HG02938 (cell line): ENCODE measurements at regions not wholly inside any gene's neighbourhood (a gene's known extent, or its start where the extent isn't known, plus 50 kb on each side); places are given as distances from the start of the nearest gene placed in this dataset.
"Not testable (repeated sequence)": the region's sequence is repeated elsewhere in the genome, so short reads cannot be mapped to it uniquely, and the experiment has no call there.

Experiments used
- ATAC-seq: cut with Tn5 transposase; IDR thresholded peaks from one replicate; pipeline ENCODE4 v1.9.1; 2021; ENCODE audit warnings: mild to moderate bottlenecking, moderate library complexity; ENCODE audit not compliant: unreplicated experiment

DNA sequence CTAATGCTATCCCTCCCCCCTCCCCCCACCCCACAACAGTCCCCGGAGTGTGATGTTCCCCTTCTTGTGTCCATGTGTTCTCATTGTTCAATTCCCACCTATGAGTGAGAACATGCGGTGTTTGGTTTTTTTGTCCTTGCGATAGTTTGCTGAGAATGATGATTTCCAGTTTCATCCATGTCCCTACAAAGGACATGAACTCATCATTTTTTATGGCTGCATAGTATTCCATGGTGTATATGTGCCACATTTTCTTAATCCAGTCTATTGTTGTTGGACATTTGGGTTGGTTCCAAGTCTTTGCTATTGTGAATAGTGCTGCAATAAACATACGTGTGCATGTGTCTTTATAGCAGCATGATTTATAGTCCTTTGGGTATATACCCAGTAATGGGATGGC is 133.7 kb upstream of the ANK3 start:
- not testable (repeated sequence) for ATAC-seq

DNA sequence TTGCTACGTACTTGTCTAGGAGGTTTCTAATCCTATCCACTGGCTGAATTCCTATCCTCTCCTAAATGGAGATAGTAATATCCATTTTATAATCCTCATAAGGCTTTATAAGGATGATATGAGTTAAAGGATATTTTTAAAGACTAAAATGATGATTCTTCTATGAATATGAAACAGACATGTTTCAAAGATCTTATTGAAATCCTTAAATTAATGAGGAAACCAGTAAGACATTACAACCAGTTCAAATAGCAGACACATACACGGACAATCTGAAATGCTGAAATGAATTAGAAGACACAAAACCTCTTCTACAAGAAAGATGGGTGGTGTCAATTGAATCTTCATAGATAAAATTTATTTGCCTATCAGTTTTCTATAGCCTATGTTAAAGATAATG is 132.9 kb upstream of the ANK3 start:
- ATAC-seq: no peak

DNA sequence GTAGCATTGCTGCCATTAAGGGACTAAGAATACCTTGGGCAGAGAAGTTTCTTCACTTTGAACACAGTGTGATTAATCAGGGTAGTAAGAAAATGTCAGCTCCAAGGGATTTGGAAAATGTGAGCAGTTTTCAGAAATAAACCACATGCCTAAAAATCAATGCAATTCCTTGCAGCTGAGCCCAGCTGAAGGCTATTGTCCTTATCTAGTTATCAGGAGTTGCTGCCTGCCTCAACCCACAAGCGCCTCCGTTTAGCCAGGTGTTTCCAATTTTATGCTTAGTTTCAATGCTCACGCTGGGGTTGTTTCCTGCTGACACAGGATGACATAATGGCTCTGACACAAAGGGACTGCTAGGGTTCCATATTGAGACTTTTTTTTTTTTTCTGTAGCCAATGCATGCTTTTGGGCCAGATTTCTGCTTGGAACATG is 132.3 kb upstream of the ANK3 start:
- no peak for ATAC-seq

DNA sequence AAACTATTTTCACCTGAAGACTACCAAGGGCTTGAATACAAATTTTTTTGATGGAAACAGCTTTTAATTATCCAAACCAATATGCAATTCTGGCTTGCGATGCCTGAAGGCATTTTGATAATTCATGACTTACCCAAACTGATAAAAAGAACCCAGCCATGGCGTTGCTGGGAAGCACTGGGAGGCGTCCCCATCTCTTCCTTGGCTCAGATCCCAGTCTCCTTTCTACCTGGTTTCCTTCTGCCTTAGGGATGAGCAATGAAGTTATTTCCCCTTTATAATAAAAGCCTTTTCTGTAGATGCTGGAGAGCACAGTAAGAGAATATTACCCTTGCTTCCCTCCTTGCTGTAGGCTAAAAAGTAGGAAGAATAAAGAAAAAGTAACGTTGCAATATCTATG is 129.1 kb upstream of the ANK3 start:
- no peak for ATAC-seq

DNA sequence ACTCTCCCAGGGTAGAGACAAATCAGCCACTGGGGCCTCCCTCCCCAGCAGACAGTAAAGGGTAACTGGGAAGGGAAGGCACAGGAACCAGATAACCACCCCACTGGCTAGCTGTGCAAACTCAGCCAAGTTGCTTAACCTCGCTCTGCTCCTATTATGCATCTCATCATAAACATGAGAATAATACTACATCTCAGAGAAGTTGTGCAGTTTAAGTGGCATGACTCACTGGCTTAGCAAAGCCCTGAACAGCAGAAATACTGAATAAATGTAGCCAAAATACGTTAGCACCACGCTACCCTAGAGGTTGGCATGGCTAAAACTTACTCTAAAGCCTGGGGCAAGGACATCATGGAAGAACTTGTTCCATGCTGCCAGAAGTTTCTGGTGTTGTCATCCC is 128.1 kb upstream of the ANK3 start:
- no peak for ATAC-seq

DNA sequence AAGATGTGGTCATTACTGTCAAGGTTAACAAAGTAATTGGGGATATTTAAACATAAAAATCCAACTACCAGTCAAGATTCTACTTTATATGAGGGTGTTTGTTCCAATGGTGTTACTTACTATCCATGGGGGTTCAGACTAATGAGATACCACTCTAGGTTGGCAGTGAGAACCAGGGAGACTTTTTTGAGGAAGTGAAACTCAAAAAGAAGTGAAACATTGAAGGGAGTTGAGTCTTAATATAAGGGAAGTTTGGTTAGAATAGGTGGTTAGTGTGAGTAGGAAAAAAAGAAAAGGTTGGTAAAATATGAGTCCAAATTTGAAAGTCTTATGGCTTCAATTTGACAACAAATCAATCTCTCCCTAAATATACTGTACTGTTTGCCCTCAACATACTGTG is 123.6 kb upstream of the ANK3 start:
- no peak for ATAC-seq

DNA sequence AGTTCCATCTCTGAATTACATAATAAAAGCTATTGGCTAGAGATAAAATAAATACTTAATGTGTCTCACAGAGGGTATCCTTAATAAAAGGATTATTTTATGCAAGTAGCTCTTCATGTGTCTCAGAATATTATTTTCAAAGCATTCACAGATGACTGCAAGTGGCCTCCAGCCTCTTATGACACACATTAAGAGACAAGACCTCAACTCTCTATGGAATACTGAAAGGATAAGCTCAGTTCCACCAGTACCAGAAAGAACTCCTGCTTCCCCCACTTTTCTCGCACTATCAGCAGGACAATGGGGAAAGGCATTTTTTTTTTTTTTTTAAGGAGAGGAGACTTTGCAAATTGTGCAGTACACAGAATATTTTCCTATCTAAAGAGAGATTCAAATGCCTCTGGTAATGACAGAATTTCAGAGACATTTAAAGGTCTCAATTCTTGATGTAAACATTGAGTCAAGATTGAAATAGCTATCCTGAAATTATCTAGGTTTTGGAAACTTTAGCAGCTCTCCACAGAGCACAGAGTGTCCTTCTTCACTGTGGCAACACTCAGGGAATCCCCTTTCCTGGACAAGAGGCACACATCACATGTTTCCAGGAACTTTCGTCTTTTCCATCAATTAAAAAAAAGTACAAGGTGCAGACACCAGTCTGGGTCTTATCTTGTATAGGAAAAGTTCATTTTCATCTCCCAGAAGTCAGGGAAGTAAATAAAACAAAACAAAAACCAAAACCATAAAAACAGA is 122.0 kb upstream of the ANK3 start:
- ATAC-seq: no peak

DNA sequence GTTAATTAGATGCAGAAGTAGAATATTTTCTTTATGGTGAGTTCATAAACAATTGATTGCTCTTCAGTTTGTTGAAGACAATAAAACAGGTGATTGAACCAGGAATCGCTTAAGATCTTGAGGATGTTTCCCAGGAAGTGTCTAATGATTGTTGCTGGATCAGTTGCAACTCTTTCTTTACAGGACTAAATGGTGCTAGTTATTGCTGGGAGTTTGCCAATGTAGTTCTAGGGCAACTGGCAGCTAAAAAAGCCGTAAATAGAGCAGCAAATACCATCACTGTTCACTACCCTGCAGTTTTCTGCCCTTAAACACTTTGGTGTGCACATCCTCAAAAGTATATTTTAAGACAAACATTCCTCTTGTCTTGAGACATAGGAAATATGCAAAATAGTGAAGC is 119.2 kb upstream of the ANK3 start:
- no peak for ATAC-seq

DNA sequence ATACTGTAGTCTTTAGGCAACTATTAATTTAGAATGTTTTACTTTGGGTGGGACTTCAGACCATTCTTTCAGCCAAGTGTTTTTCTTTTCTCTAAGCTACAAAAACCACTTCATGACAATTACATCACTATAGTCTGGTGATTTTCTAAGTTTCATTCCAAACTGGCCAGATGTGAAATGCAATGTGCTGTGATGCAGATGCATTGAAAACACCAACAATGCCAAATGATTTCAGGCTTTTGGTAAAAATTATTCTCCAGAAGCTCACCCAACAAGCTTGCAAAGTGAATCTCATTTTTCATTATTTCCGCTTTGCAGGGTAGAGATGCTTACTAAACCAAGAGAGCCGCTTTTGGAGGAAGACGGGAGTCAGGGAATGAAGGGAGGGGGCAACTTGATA is 118.4 kb upstream of the ANK3 start:
- ATAC-seq: no peak

DNA sequence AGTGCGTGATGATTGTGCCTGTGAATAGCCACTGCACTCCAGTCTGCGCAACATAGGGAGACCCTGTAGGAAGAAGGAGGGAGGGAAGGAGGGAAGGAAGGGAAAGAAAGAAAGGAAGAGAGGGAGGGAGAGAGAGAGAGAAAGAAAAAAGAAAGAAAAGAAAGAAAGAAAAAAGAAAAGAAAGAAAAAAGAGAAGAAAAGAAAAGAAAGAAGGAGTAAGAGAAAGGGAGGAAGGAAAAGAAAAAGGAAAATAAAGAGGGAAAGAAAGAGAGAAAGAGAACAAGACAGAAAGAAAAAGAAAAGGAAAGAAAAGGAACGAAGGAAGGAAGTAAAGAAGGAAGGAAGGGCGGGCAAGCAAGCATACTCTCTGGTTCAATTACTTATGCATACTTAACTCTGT is 112.9 kb upstream of the ANK3 start:
- ATAC-seq: no peak

DNA sequence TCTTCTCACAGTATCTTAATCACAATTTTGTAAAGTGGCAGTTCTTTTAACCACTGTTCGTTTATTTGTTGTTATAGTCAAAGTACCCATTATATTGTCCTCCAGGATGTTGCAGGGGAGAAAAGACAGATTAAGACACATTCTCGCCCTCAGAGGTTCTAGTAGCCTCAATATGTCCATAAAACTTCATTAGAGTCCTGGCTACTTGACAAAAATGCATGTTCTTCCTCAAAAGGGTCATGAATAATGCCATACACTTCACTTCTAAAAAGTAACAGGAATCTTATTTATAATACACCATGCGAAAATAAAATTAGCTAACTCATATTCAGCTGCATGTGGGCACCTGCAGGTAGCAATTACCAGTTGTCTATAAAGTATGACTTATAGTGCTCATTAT is 109.3 kb upstream of the ANK3 start:
- ATAC-seq: no peak

DNA sequence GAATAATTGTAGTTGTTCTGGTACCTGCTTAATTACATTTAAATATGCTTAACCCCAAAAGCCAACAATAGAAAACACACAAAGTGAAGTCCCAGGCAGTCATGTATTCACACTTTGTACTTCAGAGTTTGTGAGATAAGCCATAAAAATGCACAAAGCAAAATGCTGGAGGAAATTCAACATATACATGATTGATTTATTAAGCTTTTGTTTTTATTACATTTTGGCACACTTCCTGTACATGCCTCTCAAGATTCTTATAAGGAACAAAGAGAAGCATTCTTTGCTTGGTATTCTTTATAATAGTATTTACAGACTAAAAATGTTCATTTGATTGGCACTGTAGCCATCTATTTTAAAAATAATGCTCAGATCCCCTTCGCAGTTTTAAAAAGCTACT is 107.7 kb upstream of the ANK3 start:
- no peak for ATAC-seq

DNA sequence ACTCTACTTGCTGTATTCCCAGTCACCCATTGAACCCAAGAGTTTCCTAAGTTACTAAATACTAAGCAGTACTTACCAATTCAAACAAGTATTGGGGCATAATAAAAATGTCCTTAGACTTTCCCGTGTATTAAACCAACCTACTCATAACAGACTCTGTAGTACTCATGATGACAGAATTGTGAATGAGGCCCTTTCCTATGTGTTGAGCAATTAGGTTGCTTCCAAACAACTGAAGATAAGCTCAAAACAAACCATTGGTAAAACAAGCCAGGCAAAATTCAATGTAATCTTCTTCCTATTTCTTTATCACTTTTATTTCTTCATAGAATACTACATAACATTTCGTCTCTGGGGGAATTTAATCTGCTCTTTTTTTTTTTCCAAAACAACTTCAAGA is 106.5 kb upstream of the ANK3 start:
- ATAC-seq: no peak

DNA sequence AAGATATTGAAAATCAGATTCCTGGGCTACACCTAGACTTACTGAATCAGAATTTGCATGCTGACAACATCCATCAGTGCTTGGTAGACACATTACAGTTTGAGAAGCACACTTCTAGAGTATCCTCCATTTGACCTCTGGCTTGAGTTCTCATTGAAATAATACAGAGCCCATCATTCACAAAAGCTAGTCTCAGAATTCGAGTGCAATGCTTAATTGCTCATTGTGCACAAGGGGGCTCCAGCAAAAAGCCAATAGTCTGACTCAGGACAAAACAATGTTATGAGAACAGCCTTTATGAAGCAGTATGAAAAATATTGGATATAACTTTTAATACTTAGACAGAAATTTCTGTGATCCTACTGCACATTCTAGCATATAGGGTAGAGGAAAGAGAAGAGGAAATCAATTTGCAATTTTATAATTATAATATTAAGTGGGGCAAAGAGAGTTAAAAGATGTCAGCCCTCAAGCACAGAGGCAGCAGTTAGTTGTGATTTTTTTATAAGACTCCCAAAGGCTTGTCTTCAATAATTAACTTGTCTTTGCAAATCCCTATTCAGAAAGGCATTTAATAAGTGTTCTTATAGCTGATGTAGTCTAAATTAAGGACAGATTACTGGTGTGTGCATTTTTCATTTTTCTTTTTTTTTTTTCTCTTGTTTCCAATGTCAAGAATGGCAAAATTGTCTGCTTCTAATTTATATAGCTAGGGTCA is 105.8 kb upstream of the ANK3 start:
- no peak for ATAC-seq

DNA sequence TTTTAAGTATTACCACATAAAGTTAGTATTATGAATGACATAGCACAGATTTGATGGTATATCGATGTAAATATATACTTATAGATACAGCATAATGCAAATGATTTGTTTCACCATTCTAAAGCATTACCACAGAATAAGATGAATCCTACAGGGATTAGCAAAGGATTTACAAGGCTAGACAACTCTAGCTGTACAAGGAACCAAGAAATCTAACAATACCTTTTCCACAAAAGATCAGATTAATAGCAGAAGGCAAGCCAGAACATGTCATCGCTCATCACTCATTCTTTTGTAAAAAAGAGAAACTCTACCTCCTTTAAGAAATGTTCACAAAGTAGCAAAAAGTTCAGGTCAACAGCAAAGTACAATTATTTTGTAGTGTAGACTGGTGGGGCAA is 105.1 kb upstream of the ANK3 start:
- no peak for ATAC-seq

DNA sequence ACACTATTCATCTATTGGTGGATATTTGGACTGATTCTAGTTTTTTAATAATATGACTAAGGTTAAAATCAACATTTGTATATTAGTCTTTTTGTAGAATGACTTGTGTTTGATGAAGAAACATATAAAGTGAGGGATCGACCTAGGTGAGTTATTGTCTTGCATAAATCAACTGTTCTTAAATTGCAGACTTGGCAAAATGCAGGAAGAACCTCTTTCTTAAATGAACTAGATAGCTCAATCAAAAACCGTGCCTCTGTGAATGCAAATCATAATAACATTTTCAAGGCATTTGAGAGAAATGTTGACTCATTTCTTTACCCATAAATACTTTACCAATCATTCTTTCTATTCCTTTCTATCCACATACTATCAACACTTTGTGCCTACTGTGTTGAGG is 101.5 kb upstream of the ANK3 start:
- ATAC-seq: no peak

DNA sequence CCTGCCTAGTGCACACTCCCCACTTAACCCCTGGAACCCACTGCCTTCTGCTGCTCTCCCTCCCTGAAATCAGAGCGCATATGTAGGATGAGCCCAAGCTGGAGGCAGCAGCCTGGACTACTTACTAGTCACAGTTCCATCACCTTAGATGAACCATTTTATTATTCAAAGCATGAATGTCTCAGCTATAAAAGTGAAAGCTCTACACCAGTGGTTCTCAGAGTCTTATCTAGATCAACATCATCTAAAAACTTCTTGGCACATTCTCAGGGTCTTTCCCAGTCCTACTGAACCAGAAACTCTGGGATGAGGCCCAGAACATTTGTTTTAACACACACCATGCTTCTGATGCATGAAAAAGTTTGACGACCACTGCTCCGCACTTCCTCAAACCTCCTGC is 100.3 kb upstream of the ANK3 start:
- ATAC-seq: no peak

DNA sequence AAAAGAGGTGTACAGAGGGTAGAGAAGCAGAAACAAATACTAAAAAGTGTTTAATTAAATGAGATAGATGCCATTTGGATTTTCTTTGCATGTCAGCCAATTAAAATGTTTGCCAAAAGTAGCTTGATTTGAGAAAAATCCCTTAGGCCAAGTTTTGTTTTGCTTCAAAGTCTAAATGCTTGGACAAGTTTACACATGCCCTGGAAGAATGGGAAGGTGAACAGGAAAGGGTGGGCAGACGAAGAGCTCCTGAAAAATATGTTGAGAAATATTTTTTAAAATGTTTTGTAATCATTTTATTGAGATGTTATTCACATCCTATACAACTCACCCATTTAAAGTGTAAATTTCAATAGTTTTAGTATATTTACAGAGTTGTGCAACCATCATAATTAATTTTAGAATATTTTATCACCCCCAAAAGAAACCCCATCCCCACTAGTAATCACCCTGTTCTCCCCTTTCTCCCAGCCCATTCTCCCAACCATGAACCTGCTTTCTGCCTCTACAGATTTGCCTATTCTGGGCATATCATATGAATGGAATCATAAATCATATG is 98.5 kb upstream of the ANK3 start:
- ATAC-seq: no peak

DNA sequence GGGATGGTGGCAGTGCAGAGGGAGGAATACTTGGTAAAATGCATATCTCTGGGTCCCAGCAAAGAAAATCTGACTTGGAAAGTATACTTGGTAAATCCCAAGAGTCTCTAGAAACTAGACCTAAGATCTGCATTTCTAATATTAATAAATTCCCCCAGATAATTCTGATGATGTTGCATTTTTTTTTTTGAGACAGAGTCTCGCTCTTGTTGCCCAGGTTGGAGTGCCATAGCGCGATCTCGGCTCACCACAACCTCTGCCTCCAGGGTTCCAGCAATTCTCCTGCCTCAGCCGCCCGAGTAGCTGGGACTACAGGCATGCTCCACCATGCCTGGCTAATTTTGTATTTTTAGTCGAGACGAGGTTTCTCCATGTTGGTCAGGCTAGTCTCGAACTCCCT is 97.9 kb upstream of the ANK3 start:
- no peak for ATAC-seq

DNA sequence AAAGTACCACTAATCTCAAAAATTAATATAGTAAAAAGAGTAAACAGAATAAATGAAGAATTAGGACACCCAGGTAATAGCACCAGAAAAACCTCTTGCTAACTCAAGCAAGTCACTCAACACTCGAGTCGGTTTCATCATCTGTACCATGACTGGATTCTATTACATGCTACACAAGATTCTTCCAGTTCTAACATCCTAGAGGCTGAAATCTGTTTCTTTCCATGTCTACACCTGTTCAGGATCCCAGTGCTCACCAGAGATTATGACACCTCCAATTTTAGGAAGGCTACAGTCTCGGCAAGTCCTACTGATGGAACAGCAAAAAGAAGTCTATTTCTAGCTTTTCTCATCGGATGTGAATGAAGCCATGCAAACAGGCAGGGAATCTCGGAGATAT is 95.3 kb upstream of the ANK3 start:
- ATAC-seq: no peak

DNA sequence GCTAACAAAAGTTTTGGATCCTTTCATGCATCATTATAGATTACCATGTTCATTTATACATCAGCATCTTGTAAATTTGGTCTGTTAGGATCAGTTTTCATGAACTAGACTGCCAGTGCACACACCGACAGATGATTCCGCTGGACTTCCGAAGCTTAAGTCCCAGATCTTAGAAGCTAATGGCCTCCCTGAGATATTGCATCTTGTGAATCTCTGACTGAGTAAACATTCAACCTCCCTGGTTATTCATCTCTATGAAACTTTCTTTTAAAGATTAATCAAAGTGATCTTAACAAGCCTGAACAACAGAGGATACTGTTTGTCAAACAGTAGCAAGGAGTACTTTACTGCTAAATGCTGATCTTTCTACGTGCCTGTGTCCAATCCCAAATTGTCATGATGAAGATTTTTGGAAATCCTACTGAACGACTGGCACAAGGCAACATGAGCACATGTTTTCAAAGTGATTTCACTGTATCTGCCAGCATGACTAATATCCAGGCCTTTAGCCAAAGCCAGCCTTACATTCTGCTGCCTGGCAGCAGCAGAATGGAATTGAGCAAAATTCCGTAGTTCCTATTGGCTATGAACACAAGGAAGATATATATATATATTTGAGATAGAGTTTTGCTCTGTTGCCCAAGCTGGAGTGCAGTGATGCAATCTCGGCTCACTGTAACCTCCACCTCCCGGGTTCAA is 91.3 kb upstream of the ANK3 start:
- no peak for ATAC-seq
